RPMI8226 (cell line): ENCODE measurements at regions not wholly inside any gene's neighbourhood (a gene's known extent, or its start where the extent isn't known, plus 50 kb on each side); places are given as distances from the start of the nearest gene placed in this dataset.
A peak's percentile ranks its signal among the peaks of the same experiment; 100 is the strongest.
"Not testable (repeated sequence)": the region's sequence is repeated elsewhere in the genome, so short reads cannot be mapped to it uniquely, and the experiment has no call there.

Experiments
- DNase-seq: peaks from one replicate; pipeline ENCODE4 v3.0.0-alpha.2; 2015

DNA sequence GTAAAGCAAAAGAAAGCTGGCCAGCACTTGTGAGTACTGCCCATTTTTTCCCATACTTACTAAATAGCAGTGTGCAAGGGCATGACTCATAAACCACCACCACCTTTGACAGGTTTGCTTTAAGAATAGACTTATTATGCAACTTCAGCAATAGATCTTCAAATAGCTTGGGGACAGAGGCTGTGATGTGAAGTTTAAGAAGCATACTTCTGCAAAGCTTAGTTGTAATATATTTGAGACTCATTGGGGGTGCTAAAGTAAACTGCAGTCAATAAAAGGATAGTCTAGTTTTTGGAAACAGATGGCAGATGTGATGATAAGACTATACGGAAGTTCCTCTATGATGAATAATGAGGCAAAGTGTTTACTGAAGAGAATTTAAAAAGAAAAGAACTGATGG lies 210.0 kb downstream of the PLA2G4A start:
- peak; percentile 78 for DNase-seq

GRCh38 chr1:187041104-187041503 lies 212.4 kb downstream of the PLA2G4A start:
- DNase-seq = no peak

DNA sequence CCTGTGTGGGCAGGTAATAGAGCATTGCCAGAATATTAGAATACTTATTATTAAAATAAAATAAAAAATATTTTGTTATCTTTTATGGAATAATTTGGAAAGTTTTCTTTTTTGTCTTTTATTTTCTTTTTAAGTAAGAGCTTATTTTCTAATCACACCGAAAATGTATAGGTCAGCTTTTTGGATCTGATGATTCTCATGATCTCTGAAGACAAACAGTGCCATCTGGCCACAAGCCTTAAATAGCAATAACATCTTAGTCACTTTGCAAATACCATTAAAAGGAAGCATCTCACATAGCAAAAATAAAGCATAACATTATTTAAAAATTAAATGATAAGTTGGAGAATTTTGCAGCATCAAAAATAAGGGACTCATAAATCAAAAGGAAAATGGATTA lies 213.8 kb downstream of the PLA2G4A start:
- DNase-seq = peak; percentile 72

DNA sequence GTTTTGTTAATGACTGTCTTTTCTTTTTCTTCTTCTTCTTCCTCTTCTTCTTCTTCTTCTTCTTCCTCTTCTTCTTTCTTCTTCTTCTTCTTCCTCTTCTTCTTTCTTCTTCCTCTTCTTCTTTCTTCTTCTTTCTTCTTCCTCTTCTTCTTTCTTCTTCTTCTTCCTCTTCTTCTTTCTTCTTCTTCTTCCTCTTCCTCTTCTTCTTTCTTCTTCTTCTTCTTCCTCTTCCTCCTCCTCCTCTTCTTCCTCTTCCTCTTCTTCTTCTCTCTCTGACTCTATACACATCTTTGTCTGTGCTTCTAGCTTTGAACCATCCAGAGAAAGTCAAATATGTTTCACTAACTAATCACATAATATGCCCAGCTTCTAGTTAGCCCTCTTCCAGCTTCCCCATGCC lies 214.7 kb downstream of the PLA2G4A start:
- not testable (repeated sequence) for DNase-seq

DNA sequence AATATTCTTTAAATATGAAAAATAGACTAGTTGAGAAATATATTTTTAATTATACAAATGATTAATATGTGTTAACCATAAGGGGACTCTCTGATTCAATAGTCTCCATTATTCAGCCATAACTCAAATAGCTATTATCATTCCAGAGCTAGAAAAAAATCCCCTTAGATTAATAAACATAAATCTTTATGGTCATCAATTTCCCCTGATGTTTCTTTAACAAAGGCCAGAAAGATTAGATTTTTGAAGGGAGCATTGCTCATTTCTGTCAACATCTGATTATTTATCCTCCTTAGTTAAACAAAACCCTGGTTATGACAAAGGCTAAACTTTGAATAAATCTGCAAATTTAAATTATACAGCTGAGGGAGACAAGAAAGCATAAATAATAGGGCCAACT lies 215.7 kb downstream of the PLA2G4A start:
- no peak for DNase-seq

DNA sequence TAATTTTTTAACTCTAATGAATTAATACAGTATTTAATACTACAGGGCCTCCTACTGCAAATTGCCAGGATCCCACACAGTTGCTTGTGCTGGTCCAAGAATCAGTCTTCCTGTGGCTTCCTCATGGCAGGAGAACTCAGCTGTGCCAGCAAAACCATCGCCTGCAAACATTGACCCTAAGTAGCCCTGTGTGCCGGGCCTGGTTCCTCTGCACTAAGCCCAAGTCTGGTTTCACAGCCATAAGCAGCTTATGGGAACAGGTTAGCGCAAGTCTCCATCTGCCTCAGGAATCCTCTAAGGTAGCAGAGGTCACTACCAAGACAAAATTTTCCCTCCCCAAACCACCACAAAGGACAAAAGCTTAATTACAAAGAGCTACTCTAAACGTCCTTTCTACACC lies 216.6 kb downstream of the PLA2G4A start:
- DNase-seq = no peak

- DNase-seq = no peak
Observed at GRCh38 chr1:187046293-187046692, 217.5 kb downstream of the PLA2G4A start.

DNA sequence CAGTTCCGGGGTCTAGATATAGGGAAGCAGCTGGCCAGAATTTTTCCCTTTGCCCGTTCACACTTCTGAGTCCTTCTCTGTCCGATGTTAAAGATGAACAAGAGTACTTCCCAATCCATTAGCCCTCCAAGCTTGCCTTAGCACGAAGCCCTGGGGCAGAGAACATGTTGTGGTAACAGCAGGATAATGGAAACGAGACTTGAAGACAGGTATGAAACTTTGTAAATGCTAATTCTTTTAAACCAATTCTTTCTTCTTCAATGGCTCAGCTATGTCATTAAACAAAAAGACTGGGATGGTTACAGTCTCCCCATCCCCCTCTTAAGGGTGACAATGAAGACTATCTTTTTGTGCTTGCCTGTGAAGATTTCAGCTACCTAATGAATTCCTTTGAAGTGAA lies 218.5 kb downstream of the PLA2G4A start:
- DNase-seq = no peak

GRCh38 chr1:187051618-187052232 lies 223.0 kb downstream of the PLA2G4A start:
- peak; percentile 62 for DNase-seq

DNA sequence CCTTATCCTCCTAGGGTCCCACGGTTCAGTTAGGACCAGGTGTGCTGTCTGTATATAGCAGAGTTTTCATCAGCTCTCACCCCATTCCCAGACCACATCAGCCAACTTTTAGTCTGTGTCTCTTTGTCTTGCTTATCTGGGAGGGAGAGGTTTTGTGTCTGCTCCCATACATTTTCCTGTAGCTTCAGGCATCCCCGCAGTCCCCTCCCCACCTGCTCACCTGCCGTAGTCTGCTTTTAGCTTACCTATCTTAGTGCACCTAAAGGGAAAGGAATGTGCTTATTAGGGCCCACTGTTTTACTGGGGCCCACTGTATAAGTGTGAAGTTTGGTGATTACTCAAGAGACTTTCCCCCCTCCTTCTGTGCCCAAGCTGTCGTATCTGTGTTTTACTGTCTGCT lies 225.1 kb downstream of the PLA2G4A start:
- DNase-seq = no peak

- DNase-seq = no peak
Observed at GRCh38 chr1:187054862-187055757, 226.4 kb downstream of the PLA2G4A start.

DNA sequence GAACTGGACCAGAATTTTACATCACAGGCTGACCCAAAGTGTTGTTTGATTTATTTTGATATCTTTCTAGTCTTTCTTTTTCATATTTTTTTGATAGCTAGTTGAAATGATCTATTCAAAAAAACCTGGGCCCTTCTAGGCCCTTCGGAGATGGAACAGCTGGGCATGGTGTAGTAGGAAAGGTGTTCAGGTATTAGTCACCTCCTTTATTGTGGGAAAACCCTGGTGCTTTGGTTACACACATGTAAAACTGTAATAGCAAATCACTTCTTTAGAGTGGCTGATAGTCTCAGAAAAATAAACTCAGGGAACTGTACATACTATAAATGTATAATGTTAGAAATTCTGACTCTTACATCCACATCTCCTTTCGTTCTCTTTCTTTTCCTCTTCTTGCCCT lies 234.5 kb downstream of the PLA2G4A start:
- no peak for DNase-seq

- no peak for DNase-seq
Observed at GRCh38 chr1:187067160-187067559, 238.4 kb downstream of the PLA2G4A start.

DNA sequence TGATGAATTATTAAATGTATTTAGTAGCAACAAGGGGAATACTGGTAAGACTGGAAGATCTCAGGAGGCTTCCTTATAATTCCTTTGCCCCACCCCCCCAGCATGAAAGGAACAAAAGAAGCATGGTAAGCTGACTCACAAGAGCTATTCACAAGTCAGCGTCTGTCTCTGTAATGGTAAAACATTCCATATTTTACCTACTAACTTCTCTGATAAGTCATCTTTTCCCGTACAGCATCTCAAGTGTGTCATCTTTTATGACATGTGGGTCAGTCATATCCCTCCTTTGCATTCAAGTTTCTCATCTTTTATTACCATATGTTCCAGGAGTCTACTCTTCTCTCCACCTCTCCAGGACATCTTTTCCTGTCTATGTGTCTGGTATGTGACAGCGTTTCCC lies 241.3 kb downstream of the PLA2G4A start:
- no peak for DNase-seq

DNA sequence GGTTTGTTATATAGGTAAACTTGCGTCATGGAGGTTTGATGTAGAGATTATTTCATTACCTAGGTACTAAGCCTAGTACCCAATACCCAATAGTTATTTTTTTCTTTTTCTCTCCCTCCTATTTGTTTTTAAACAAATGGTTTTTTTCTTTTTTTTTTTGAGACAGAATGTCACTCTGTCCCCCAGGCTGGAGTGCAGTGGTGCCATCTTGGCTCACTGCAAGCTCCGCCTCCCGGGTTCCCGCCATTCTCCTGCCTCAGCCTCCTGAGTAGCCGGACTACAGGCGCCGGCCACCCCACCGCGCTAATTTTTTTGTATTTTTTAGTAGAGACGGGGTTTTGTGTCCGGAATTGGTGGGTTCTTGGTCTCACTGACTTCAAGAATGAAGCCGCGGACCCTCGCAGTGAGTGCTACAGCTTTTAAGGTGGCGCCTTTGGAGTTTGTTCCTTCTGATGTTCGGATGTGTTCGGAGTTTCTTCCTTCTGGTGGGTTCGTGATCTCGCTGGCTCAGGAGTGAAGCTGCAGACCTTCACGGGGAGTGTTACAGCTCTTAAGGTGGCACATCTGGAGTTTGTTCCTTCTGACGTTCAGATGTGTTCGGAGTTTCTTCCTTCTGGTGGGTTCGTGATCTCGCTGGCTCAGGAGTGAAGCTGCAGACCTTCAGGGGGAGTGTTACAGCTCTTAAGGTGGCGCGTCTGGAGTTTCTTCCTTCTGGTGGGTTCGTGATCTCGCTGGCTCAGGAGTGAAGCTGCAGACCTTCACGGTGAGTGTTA lies 243.7 kb downstream of the PLA2G4A start:
- not testable (repeated sequence) for DNase-seq

DNA sequence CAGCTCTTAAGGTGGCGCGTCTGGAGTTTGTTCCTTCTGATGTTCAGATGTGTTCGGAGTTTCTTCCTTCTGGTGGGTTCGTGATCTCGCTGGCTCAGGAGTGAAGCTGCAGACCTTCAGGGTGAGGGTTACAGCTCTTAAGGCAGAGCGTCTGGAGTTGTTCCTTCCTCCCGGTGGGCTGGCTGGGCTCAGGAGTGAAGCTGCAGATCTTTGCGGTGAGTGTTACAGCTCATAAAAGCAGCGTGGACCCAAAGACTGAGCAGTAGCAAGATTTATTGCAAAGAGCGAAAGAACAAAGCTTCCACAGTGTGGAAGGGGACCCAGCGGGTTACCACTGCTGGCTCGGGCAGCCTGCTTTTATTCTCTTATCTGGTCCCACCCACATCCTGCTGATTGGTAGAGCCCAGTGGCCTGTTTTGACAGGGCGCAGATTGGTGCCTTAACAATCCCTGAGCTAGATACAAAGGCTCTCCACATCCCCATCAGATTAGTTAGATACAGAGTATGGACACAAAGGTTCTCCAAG lies 244.3 kb downstream of the PLA2G4A start:
- DNase-seq = not testable (repeated sequence)

DNA sequence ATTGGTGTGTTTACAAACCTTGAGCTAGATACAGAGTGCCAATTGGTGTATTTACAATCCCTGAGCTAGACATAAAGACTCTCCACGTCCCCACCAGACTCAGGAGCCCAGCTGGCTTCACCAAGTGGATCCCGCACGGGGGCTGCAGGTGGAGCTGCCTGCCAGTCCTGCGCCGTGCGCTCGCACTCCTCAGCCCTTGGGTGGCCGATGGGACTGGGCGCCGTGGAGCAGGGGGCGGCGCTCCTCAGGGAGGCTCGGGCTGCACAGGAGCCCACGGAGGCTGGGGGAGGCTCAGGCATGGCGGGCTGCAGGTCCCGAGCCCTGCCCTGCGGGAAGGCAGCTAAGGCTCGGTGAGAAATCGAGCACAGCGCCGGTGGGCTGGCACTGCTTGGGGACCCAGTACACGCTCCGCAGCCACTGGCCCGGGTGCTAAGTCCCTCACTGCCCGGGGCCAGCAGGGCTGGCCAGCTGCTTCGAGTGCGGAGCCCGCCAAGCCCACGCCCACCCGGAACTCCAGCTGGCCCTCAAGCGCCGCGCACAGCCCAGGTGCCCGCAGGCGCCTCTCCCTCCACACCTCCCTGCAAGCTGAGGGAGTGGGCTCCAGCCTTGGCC lies 245.0 kb downstream of the PLA2G4A start:
- DNase-seq = not testable (repeated sequence)

DNA sequence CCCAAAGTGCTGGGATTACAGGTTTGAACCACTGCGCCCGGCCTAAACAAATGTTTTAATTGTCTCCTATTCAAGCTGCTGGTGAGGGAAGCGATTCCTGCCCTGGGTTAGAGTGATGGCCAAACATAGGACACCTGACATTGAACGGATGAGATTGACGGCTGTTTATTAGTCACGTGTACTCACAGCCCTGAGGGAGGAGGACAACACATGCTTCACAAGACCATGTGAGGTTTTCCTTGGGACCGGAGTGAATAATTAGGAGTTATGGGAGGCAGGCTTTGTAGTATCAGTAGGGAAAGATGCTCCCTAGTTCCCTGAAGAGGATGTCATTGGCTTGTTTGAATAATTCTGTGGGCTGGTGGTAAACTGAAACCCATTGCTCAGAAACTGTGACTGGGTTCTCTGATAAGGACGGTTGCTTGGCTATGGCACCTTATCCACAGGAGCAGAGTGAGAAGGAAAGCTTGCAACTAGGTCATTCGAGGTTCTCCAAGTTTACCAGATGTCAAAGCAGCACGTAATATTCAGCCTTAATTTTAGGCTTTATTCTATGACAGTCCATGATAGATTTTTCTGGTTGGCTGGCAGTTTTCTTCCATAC lies 245.8 kb downstream of the PLA2G4A start:
- no peak for DNase-seq

DNA sequence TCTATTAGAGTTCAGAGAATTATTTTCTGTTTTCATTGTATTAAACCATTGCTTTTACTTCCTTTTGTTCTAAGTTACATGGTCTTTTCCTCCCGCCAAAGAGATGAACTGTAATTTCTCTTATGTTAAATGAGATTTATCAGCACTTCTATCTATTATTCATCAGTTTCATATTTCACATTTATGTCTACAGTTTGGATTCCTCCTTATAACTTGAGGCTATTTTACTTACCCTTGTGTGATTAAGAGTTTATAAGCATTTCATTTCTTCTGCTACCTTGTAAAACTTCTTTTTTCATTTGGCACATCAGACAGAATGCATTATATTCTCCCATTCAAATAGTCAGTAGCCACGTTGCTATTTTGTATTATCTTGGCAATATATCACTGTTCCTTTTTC lies 248.2 kb downstream of the PLA2G4A start:
- DNase-seq = no peak

DNA sequence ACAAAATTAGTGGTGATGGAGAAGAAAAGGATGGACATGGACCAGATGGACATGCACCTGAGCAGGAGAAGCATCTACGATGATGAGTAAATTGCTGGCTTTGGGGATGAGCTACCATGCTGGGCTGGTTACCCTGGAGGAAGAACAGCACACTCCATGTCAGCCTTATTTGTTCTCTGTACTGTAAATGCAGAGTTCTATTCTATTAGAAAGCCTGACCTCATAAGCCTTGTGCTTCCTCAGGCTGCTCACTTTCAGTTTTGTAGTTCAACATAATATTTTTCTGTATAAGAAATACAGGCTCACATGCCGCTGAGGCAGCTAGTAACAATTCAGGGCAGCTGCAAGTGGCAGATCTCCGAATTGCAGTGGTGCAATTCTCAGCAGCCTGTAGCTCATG lies 249.6 kb downstream of the PLA2G4A start:
- no peak for DNase-seq

- no peak for DNase-seq
Observed at GRCh38 chr1:187078916-187079315, 250.2 kb downstream of the PLA2G4A start.

DNA sequence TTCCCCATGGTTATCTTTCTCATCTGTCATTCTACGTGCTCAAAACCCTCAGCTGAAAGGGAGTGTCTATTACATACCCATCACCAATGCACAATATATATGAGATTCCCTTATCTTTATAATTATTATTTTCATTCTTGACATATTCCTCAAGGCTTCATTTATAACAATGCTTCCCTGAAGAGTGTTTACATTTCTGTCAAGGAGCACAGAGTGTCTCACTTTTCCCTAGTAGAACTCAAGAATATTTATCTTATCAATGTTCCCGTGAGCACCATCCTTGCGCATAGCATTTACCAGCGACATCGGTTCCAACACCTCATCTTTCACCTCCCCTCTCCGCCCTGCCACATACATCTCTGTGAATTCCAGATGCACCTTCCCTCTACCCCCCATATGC lies 250.6 kb downstream of the PLA2G4A start:
- DNase-seq = no peak

- no peak for DNase-seq
Observed at GRCh38 chr1:187091666-187092065, 262.9 kb downstream of the PLA2G4A start.
